ENCODE measurements at regions not wholly inside any gene's neighbourhood (a gene's known extent, or its start where the extent isn't known, plus 50 kb on each side); places are given as distances from the start of the nearest gene placed in this dataset.

DNA sequence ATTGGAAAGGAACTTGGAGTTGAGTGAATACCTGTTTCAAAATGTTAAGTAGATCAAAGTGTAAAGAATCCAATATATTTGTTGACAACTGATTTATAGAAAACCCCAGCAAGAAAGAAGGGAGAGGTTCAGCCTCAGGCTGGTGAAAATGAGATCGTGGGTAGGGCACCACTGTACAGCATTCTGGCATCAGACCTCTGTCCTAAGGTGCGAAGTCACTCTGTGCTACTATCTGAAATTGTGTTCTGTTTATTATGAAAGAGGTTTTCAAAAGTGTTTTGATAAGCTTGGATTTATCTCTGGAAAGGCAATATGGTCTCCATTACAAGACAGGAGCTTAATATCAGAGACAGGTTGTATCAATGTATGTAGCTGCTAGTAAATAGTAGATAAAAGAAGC lies 80.5 kb upstream of the MAP4K3 start:
- H3K36me3 ChIP-seq: no peaks in the 10 kb centered on the region
- no peak overlapping the region for H3K4me3 ChIP-seq
- H3K27ac ChIP-seq: peak overlapping the region; percentile 50 to 73
- H3K9me3 ChIP-seq: peaks cover 0 to 6% of the 10 kb centered on the region in 2 donors
- DNase-seq (ENCODE audit: low spot score): no peak
- no peaks in the 10 kb centered on the region for H3K27me3 ChIP-seq
- H3K4me1 ChIP-seq: peaks cover 2 to 59% of the 10 kb centered on the region in 2 donors
- no peak for TF ChIP-seq CTCF (IDR thresholded peaks at IDR 0.05)

- Histone ChIP-seq H3K9me3 (peaks cover 0 to 6% of the 10 kb centered on the region in 2 donors), H3K27me3 (no peaks in the 10 kb centered on the region), H3K36me3 (no peaks in the 10 kb centered on the region), H3K4me1 (peaks cover 0 to 59% of the 10 kb centered on the region in 2 donors), H3K27ac (no peak overlapping the region), H3K4me3 (no peak overlapping the region)
- no peak for TF ChIP-seq CTCF (IDR thresholded peaks at IDR 0.05)
- DNase-seq (ENCODE audit: low spot score): no peak
These were observed 82.8 kb upstream of the MAP4K3 start for GRCh38 chr2:39519886-39520285.

GRCh38 chr2:39521876-39522517 lies 84.9 kb upstream of the MAP4K3 start:
- Histone ChIP-seq H3K36me3 (no peaks in the 10 kb centered on the region), H3K4me3 (no peak overlapping the region), H3K4me1 (peaks cover 0 to 47% of the 10 kb centered on the region in 2 donors), H3K27ac (no peak overlapping the region), H3K27me3 (no peaks in the 10 kb centered on the region), H3K9me3 (peaks cover 0 to 6% of the 10 kb centered on the region in 2 donors)
- no peak for DNase-seq (ENCODE audit: low spot score)
- no peak for TF ChIP-seq CTCF (IDR thresholded peaks at IDR 0.05)

GRCh38 chr2:39522518-39522877 lies 85.4 kb upstream of the MAP4K3 start:
- Histone ChIP-seq H3K9me3 (peaks cover 0 to 6% of the 10 kb centered on the region in 2 donors), H3K4me1 (peaks cover 0 to 42% of the 10 kb centered on the region in 2 donors), H3K4me3 (no peak overlapping the region), H3K27me3 (no peaks in the 10 kb centered on the region), H3K36me3 (no peaks in the 10 kb centered on the region), H3K27ac (no peak overlapping the region)
- TF ChIP-seq CTCF (IDR thresholded peaks at IDR 0.05): no peak
- no peak for DNase-seq (ENCODE audit: low spot score)

DNA sequence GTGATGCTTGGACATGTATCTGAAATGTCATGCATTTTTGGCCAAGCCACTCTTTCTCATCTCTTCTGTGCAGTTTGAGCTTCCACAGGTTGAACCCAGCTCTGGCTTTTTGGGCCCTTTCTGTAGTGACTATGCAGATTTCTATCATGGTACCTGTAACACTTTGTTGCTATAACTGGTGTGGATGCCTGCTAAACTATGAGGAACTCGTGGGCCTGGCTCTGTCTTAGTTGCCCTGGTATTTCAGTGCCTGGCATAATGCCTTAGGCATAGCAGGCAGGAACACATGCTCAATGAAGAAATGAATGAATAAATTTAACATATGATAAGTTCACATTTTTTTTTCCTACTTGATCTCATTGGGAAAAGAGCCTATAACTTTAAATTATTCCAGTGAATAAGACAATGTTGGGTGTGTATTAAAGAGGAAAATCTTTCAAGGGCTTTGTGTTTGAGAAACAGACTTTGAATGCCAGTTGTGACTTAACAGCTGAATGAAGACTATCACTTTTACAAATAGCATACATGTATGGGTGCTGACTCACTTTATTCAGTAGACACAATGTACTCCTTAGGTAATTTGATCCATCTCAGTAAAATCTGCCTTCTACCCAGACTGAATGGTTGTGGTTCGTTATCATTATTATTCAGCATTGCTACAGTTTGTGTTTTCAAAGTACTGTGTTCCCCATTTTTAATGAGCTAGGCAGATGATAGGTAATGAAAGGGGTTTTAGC lies 86.4 kb upstream of the MAP4K3 start:
- Histone ChIP-seq H3K27me3 (no peaks in the 10 kb centered on the region), H3K27ac (peak overlapping the region in 1 of 2 donors; percentile 11), H3K4me1 (peaks cover 0 to 33% of the 10 kb centered on the region in 2 donors), H3K9me3 (peaks cover 0 to 6% of the 10 kb centered on the region in 2 donors), H3K4me3 (no peak overlapping the region), H3K36me3 (no peaks in the 10 kb centered on the region)
- DNase-seq (ENCODE audit: low spot score): no peak
- TF ChIP-seq CTCF (IDR thresholded peaks at IDR 0.05): no peak
